A673 (cell line): ENCODE measurements at regions not wholly inside any gene's neighbourhood (a gene's known extent, or its start where the extent isn't known, plus 50 kb on each side); places are given as distances from the start of the nearest gene placed in this dataset.

Experiments used
- CTCF ChIP-seq: fragments of 300-800, 200-600 bp; sonication (generic); conservative IDR thresholded peaks from 2 replicates; pipeline ENCODE4 v1.5.1; 2017; ENCODE audit warnings: low read depth, mild to moderate bottlenecking, antibody characterized with exemption, low read length, moderate library complexity, mixed read lengths
- EZH2 ChIP-seq: fragments of 200-600 bp; sonication (generic); IDR thresholded peaks from 2 replicates; pipeline ENCODE4 v1.6.1; 2017; ENCODE audit warnings: borderline replicate concordance, low read depth, mild to moderate bottlenecking, mixed read lengths, antibody characterized with exemption, low read length; ENCODE audit not compliant: poor library complexity, severe bottlenecking

DNA sequence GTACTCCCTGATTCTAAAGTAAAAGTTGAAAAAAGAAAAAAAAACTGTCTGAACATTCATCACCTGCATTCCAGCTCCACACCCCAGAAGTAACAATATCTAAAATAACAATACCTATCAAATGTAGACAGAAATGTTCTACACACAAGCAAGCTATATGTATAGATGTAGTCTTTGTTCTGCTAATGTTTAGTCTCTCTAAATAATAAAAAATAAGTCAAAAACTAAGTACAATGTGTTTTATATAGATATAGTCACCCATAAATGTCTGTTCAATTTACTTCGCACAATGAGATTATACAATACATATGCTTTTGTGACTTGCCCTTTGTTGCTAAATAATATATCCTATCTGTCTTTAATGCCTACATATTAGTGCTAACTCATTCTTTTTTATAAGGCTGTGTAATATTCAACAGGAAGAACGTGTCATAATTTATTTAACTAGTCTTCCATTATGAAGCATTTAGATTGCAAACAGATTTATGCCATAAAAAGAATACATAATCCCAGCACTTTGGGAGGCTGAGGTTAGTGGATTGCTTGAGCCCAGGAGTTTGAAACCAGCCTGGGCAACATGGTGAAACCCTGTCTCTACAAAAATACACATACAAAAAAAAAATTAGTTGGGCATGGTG lies 216.2 kb upstream of the ZNF217 start:
- TF ChIP-seq CTCF (no peak), EZH2 (no peak)
